Ascending aorta (tissue), 2 donors: ENCODE measurements at regions not wholly inside any gene's neighbourhood (a gene's known extent, or its start where the extent isn't known, plus 50 kb on each side); places are given as distances from the start of the nearest gene placed in this dataset.
"Not testable (repeated sequence)": the region's sequence is repeated elsewhere in the genome, so short reads cannot be mapped to it uniquely, and the experiment has no call there.

Experiments
- DNase-seq, 2 donors: peaks; one replicate each; pipeline ENCODE4 v3.0.0-alpha.2; 2019; ENCODE audit warnings: low spot score in 2 of 2
- H3K27ac ChIP-seq, 2 donors: fragments of 200-600 bp; sonication (generic); one replicate each; pipeline ENCODE4 v1.5.1; 2016 to 2017; ENCODE audit warnings: mild to moderate bottlenecking in 1 of 2
- H3K27me3 ChIP-seq: fragments of 200-600 bp; sonication (generic); one replicate; pipeline ENCODE4 v1.5.1; 2017
- H3K36me3 ChIP-seq, 2 donors: fragments of 200-600 bp; sonication (generic); one replicate each; pipeline ENCODE4 v1.5.1; 2016
- H3K4me1 ChIP-seq, 2 donors: fragments of 200-600 bp; sonication (generic); one replicate each; pipeline ENCODE4 v1.5.1; 2016 to 2017; ENCODE audit warnings: mild to moderate bottlenecking in 1 of 2
- H3K4me3 ChIP-seq, 2 donors: fragments of 200-600 bp; sonication (generic); one replicate each; pipeline ENCODE4 v1.5.1; 2016 to 2017; ENCODE audit warnings: mild to moderate bottlenecking in 1 of 2
- H3K9me3 ChIP-seq, 2 donors: fragments of 200-600 bp; sonication (generic); one replicate each; pipeline ENCODE4 v1.5.1; 2016
- CTCF ChIP-seq, 3 experiments: fragments of 200-600 bp in 2 of 3; fragments of 450-650 bp in 1 of 3; sonication (generic) in 2 of 3; IDR thresholded peaks; one replicate each; pipeline ENCODE4 v1.5.1; 2016 to 2019; ENCODE audit warnings: antibody characterized with exemption in 3 of 3, mild to moderate bottlenecking in 1 of 3, moderate library complexity in 1 of 3
- intact Hi-C: fragments of 100-400 bp; cut with DNase I; formaldehyde crosslinking; loops from one replicate; pipeline ENCODE4 v1.15.1; 2023

- no peaks in the 10 kb centered on the region for H3K4me1 ChIP-seq
- no peaks in the 10 kb centered on the region for H3K36me3 ChIP-seq
- H3K27me3 ChIP-seq = no peaks in the 10 kb centered on the region
- H3K4me3 ChIP-seq = no peak overlapping the region
- H3K9me3 ChIP-seq = no peaks in the 10 kb centered on the region
- intact Hi-C loops = no loop called here
- H3K27ac ChIP-seq = no peak overlapping the region
- TF ChIP-seq CTCF (IDR thresholded peaks at IDR 0.05) = no peak
- DNase-seq = no peak
Observed at GRCh38 chr9:78694974-78695373, 398.0 kb downstream of the PSAT1 start.

GRCh38 chr9:78695519-78695918 is 398.6 kb downstream of the PSAT1 start:
- no peak for TF ChIP-seq CTCF (IDR thresholded peaks at IDR 0.05)
- DNase-seq = no peak
- Histone ChIP-seq H3K4me3 (no peak overlapping the region), H3K36me3 (no peaks in the 10 kb centered on the region), H3K27me3 (no peaks in the 10 kb centered on the region), H3K4me1 (no peaks in the 10 kb centered on the region), H3K9me3 (no peaks in the 10 kb centered on the region), H3K27ac (no peak overlapping the region)
- intact Hi-C loops = no loop called here

- H3K36me3 ChIP-seq = no peaks in the 10 kb centered on the region
- no peaks in the 10 kb centered on the region for H3K4me1 ChIP-seq
- no peaks in the 10 kb centered on the region for H3K9me3 ChIP-seq
- intact Hi-C loops = no loop called here
- H3K27me3 ChIP-seq = no peaks in the 10 kb centered on the region
- DNase-seq = no peak
- no peak for TF ChIP-seq CTCF (IDR thresholded peaks at IDR 0.05)
- no peak overlapping the region for H3K27ac ChIP-seq
- no peak overlapping the region for H3K4me3 ChIP-seq
Observed at GRCh38 chr9:78697618-78698017, 400.7 kb downstream of the PSAT1 start.

- Histone ChIP-seq H3K36me3 (no peaks in the 10 kb centered on the region), H3K9me3 (no peaks in the 10 kb centered on the region), H3K4me1 (no peaks in the 10 kb centered on the region), H3K27me3 (no peaks in the 10 kb centered on the region), H3K4me3 (no peak overlapping the region), H3K27ac (no peak overlapping the region)
- DNase-seq = no peak
- intact Hi-C loops = no loop called here
- TF ChIP-seq CTCF (IDR thresholded peaks at IDR 0.05) = no peak
Observed at GRCh38 chr9:78698371-78698770, 401.4 kb downstream of the PSAT1 start.

GRCh38 chr9:78699217-78699616 is 402.3 kb downstream of the PSAT1 start:
- H3K4me1 ChIP-seq, H3K27me3 ChIP-seq, intact Hi-C loops, DNase-seq, H3K4me3 ChIP-seq, H3K27ac ChIP-seq, H3K9me3 ChIP-seq, H3K36me3 ChIP-seq: not testable (repeated sequence)

- H3K9me3 ChIP-seq, H3K4me1 ChIP-seq, H3K27ac ChIP-seq, DNase-seq, H3K27me3 ChIP-seq, H3K36me3 ChIP-seq, H3K4me3 ChIP-seq, intact Hi-C loops: not testable (repeated sequence)
Observed at GRCh38 chr9:78704153-78704552, 407.2 kb downstream of the PSAT1 start.

- DNase-seq = no peak
- H3K4me1 ChIP-seq = no peaks in the 10 kb centered on the region
- H3K27me3 ChIP-seq = no peaks in the 10 kb centered on the region
- no peaks in the 10 kb centered on the region for H3K36me3 ChIP-seq
- H3K4me3 ChIP-seq = no peak overlapping the region
- H3K9me3 ChIP-seq = no peaks in the 10 kb centered on the region
- TF ChIP-seq CTCF (IDR thresholded peaks at IDR 0.05) = no peak
- intact Hi-C loops = no loop called here
- no peak overlapping the region for H3K27ac ChIP-seq
Observed at GRCh38 chr9:78707080-78707479, 410.2 kb downstream of the PSAT1 start.
